ENCODE measurements at regions not wholly inside any gene's neighbourhood (a gene's known extent, or its start where the extent isn't known, plus 50 kb on each side); places are given as distances from the start of the nearest gene placed in this dataset.
"Not testable (repeated sequence)": the region's sequence is repeated elsewhere in the genome, so short reads cannot be mapped to it uniquely, and the experiment has no call there.

DNA sequence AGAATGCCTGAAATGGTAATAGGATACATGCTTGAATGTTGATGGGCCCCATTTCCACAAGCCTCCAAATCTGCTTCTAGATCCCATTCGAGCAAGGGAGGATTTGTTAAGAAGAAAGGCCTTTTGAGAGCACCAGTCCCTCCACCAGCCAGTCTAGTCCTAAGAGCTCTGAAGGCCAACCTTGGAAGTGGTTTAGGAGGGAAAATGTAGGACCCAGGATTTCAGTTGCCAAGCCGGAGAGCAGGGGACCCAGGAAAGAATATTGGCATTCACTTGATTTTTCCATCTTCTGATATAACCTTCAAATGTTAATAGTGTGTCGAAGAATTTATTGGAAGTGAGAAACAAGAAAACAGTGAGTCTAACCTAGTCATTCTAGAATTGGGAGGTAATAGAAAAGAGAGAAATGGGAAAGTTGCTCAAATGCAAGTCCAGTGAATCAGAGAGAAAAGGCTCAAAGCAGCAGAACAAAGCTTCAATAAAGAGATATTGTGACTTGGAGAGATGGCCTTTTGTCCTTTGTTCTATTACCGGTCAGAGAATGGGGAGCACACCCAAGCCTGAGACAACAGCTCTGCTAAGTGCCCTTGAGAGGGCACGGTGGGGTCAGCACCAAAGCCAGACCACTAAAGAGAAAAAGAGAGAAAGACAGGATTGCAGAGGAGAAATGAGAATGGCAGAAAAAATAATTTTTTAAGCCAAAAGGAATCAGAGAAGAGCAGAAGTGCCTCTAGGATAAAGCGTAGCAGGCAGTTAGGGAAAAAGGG is 130.0 kb downstream of the SPDYE17 start:
- DNase-seq; H3K4me3 Mint-ChIP-seq; H3K27ac Mint-ChIP-seq; H3K9me3 Mint-ChIP-seq; H3K27me3 Mint-ChIP-seq; H3K4me1 Mint-ChIP-seq; ATAC-seq (ENCODE audit: low read depth); H3K36me3 Mint-ChIP-seq; POLR2A ChIA-PET: not testable (repeated sequence)

- ATAC-seq (ENCODE audit: low read depth); H3K4me1 Mint-ChIP-seq; H3K27me3 Mint-ChIP-seq; H3K9me3 Mint-ChIP-seq; H3K4me3 Mint-ChIP-seq; DNase-seq; H3K36me3 Mint-ChIP-seq; POLR2A ChIA-PET; H3K27ac Mint-ChIP-seq: not testable (repeated sequence)
These were observed 133.4 kb downstream of the SPDYE17 start for GRCh38 chr7:76898807-76899206.

DNA sequence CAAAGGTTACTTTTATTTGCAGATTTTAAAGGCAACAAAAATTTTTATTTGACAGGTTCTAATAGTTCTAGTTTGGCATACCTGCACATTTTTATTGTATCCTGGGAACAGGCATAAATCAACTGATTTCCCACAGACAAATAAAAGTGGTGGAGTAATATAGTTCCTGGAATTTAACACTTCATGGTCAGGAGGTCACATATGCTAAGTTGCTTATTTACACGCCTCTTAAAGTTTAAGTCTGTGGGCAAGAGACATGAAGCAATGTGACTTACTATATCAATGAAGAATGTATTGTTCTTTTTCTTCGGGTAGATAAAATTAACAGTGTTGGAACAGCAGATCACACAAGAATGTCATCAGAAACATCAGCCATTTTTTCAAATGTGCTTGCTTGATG is 135.2 kb downstream of the SPDYE17 start:
- DNase-seq; H3K27ac Mint-ChIP-seq; H3K36me3 Mint-ChIP-seq; H3K4me3 Mint-ChIP-seq; H3K4me1 Mint-ChIP-seq; H3K9me3 Mint-ChIP-seq; H3K27me3 Mint-ChIP-seq; ATAC-seq (ENCODE audit: low read depth); POLR2A ChIA-PET: not testable (repeated sequence)

DNA sequence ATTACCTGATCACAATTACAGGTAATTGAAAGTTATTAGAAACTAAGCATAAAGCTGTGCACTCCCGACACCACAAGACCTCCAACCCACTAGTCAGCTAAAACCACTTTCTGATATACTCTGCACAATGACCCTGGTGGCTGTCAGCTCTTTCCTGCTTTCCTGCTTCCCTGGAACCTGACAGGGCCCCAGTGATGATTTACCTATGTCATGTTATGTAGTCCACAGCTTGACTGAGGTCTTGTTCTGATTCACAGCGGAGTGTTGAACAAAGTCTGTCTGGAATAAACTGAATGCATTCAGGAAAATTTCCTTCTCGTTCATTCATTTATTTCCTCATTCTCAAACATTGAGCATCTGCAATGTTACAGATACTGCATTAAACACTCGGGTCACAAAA is 136.5 kb downstream of the SPDYE17 start:
- ATAC-seq (ENCODE audit: low read depth); DNase-seq; H3K4me3 Mint-ChIP-seq; H3K27ac Mint-ChIP-seq; POLR2A ChIA-PET; H3K4me1 Mint-ChIP-seq; H3K9me3 Mint-ChIP-seq; H3K27me3 Mint-ChIP-seq; H3K36me3 Mint-ChIP-seq: not testable (repeated sequence)

- H3K27ac Mint-ChIP-seq; H3K4me1 Mint-ChIP-seq; H3K9me3 Mint-ChIP-seq; H3K27me3 Mint-ChIP-seq; POLR2A ChIA-PET; H3K4me3 Mint-ChIP-seq; H3K36me3 Mint-ChIP-seq; DNase-seq; ATAC-seq (ENCODE audit: low read depth): not testable (repeated sequence)
These were observed 140.4 kb downstream of the SPDYE17 start for GRCh38 chr7:76891771-76892170.

- POLR2A ChIA-PET; H3K36me3 Mint-ChIP-seq; ATAC-seq (ENCODE audit: low read depth); H3K27me3 Mint-ChIP-seq; H3K4me3 Mint-ChIP-seq; DNase-seq; H3K9me3 Mint-ChIP-seq; H3K27ac Mint-ChIP-seq; H3K4me1 Mint-ChIP-seq: not testable (repeated sequence)
These were observed 152.3 kb downstream of the SPDYE17 start for GRCh38 chr7:76879733-76880288.

DNA sequence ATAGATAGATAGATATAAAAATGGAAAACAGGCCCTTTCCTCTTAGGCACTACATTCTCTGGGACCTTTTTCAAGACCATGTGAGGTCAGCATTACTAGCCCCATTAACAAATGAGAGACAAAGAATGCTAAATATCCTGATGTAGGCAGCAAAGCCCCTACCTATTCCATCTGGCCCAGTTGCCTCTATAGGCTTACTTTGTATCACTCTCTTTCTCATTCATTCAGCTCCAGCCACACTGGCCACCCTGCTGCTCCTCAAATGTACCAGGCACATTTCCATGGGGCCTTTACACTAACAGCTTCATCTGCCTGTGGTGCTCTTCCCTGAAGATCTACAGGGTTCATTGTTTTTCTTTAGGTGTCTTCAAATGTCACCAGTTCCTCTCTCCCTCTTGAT is 156.4 kb downstream of the SPDYE17 start:
- H3K27me3 Mint-ChIP-seq; H3K4me1 Mint-ChIP-seq; H3K36me3 Mint-ChIP-seq; H3K9me3 Mint-ChIP-seq; ATAC-seq (ENCODE audit: low read depth); DNase-seq; H3K27ac Mint-ChIP-seq; POLR2A ChIA-PET; H3K4me3 Mint-ChIP-seq: not testable (repeated sequence)

DNA sequence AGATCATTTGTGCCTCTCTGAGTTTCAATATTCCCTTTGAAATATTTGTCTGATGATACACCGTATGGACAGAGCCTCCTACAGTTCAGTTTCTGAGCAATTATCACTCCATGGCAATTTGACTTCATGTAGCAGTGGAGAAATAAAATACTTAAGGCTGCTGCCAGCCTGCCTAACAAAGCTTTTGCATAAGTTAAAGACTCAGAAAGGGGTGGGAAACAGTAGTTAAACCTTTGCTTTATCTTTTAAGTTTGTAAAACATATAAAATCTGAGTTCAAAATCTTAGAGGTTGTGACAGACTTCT is 161.7 kb downstream of the SPDYE17 start:
- H3K27ac Mint-ChIP-seq; H3K9me3 Mint-ChIP-seq; H3K4me1 Mint-ChIP-seq; H3K36me3 Mint-ChIP-seq; POLR2A ChIA-PET; H3K4me3 Mint-ChIP-seq; ATAC-seq (ENCODE audit: low read depth); H3K27me3 Mint-ChIP-seq; DNase-seq: not testable (repeated sequence)

DNA sequence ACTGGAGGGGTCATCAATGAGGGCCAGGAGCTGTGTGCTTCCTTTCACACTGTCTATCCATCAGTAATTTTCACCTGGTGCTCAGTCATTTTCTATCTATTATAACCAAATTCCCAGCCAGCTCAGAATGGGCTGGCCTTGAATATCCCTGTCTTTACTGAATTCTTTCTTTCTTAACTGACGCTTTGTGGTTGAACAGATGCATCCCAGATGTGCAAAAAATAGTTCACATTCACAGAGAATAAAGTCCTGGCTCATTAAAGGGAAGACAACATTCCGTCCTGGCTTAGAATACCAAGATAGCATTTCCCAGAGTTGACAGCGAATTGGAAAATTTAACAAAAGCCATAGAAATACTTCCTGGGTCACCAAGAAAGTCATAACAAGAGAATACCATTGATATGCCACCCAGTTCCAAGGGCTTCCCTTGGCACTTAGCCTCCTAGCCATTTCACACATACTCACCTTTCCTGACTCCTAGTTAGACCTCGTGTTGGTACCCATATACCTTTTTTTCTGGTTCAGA is 164.7 kb downstream of the SPDYE17 start:
- H3K27me3 Mint-ChIP-seq; ATAC-seq (ENCODE audit: low read depth); H3K4me1 Mint-ChIP-seq; DNase-seq; H3K36me3 Mint-ChIP-seq; H3K9me3 Mint-ChIP-seq; H3K27ac Mint-ChIP-seq; H3K4me3 Mint-ChIP-seq; POLR2A ChIA-PET: not testable (repeated sequence)

GRCh38 chr7:76863150-76863773 is 168.9 kb downstream of the SPDYE17 start:
- H3K36me3 Mint-ChIP-seq = not testable (repeated sequence)

DNA sequence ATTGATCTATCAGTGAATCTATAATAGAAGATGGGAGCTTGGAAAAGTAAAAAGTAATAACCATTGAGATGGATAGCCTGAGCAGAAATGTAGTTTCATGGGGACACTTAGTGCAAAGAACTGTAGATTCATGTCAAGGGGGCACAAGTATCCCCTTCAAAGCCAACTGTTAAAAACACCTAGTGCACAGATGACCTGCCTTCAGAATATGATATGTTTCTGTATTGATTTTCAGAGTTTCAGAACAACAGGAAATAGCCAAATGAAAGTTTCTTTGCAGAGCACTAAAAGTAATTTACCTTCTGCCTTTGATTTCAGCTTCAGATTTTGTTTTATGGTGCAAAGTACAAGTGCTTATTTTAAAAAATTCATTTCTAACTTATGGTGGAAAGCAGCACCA is 169.9 kb downstream of the SPDYE17 start:
- DNase-seq; H3K36me3 Mint-ChIP-seq; H3K9me3 Mint-ChIP-seq; H3K4me1 Mint-ChIP-seq; ATAC-seq (ENCODE audit: low read depth); POLR2A ChIA-PET; H3K4me3 Mint-ChIP-seq; H3K27ac Mint-ChIP-seq; H3K27me3 Mint-ChIP-seq: not testable (repeated sequence)

More at GRCh38 chr7:76863150-76863773, 168.9 kb downstream of the SPDYE17 start:
- DNase-seq; ATAC-seq (ENCODE audit: low read depth); H3K4me1 Mint-ChIP-seq; H3K4me3 Mint-ChIP-seq; H3K27ac Mint-ChIP-seq; POLR2A ChIA-PET; H3K27me3 Mint-ChIP-seq; H3K9me3 Mint-ChIP-seq: not testable (repeated sequence)

DNA sequence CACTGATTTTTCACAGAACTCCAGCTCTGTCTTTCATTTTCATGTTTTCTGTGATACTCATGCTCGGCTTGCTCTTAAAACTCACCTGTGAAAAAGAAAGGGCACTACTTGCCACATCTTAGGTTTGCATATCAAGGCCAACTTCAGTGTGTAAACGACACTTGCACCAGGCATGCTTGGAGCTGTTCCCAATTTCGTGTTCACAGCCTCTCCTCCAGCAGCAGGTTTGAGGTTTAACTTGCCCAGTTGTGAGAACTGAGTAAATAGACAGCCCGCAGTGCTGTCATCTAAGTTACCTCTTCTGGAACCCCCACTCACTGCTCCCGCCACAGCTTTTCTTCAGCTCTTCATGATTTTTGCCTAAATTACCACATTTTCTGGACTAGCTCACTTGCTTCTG is 172.2 kb downstream of the SPDYE17 start:
- POLR2A ChIA-PET; H3K4me3 Mint-ChIP-seq; H3K36me3 Mint-ChIP-seq; H3K9me3 Mint-ChIP-seq; H3K27me3 Mint-ChIP-seq; ATAC-seq (ENCODE audit: low read depth); H3K4me1 Mint-ChIP-seq; DNase-seq; H3K27ac Mint-ChIP-seq: not testable (repeated sequence)

DNA sequence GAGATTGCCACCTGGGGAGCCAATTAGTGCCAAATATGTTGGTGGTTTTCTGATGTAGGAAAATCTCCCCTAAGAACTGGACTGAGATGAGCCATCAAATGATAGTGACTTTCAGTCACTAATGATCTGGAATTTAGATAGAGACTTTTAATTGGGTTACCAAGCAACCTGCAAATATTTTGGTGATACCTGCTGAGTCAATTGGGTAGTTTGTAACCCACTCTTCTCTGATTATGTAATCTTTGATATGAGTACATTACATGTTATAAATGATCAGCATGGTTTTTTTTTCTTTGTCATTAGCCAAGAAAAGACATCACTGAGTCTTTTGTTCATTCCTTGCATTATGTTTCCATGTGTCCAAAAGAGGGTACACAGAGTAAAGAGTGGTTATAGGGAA is 177.5 kb downstream of the SPDYE17 start:
- H3K9me3 Mint-ChIP-seq; H3K27me3 Mint-ChIP-seq; ATAC-seq (ENCODE audit: low read depth); POLR2A ChIA-PET; H3K36me3 Mint-ChIP-seq; H3K27ac Mint-ChIP-seq; H3K4me1 Mint-ChIP-seq; DNase-seq; H3K4me3 Mint-ChIP-seq: not testable (repeated sequence)
